GM12892 (cell line): ENCODE measurements at regions not wholly inside any gene's neighbourhood (a gene's known extent, or its start where the extent isn't known, plus 50 kb on each side); places are given as distances from the start of the nearest gene placed in this dataset.

Experiments used
- POLR2A ChIP-seq: IDR thresholded peaks from 2 replicates; pipeline ENCODE4 v1.6.1; 2011; ENCODE audit warnings: low read depth, low read length, control low read depth
- POLR2AphosphoS5 ChIP-seq: IDR thresholded peaks from 2 replicates; pipeline ENCODE4 v1.6.1; 2011; ENCODE audit warnings: low read depth, low read length, control low read depth
- TAF1 ChIP-seq: IDR thresholded peaks from 2 replicates; pipeline ENCODE4 v1.6.1; 2011; ENCODE audit warnings: low read depth, mild to moderate bottlenecking, control low read depth, low read length, borderline replicate concordance

- TF ChIP-seq POLR2A: no peak
- TF ChIP-seq TAF1: no peak
- TF ChIP-seq POLR2AphosphoS5: no peak
Observed at GRCh38 chr5:171596391-171596878, 177.0 kb downstream of the FGF18 start.
